ENCODE measurements at regions not wholly inside any gene's neighbourhood (a gene's known extent, or its start where the extent isn't known, plus 50 kb on each side); places are given as distances from the start of the nearest gene placed in this dataset.
"Not testable (repeated sequence)": the region's sequence is repeated elsewhere in the genome, so short reads cannot be mapped to it uniquely, and the experiment has no call there.

- TF ChIP-seq CTCF (IDR thresholded peaks at IDR 0.05; ENCODE audit: low read depth, low read length) = no peak
- no peak for DNase-seq (ENCODE audit: extremely low read depth, low read depth)
Observed at GRCh38 chr7:85688712-85689111, 501.9 kb upstream of the SEMA3D start.

DNA sequence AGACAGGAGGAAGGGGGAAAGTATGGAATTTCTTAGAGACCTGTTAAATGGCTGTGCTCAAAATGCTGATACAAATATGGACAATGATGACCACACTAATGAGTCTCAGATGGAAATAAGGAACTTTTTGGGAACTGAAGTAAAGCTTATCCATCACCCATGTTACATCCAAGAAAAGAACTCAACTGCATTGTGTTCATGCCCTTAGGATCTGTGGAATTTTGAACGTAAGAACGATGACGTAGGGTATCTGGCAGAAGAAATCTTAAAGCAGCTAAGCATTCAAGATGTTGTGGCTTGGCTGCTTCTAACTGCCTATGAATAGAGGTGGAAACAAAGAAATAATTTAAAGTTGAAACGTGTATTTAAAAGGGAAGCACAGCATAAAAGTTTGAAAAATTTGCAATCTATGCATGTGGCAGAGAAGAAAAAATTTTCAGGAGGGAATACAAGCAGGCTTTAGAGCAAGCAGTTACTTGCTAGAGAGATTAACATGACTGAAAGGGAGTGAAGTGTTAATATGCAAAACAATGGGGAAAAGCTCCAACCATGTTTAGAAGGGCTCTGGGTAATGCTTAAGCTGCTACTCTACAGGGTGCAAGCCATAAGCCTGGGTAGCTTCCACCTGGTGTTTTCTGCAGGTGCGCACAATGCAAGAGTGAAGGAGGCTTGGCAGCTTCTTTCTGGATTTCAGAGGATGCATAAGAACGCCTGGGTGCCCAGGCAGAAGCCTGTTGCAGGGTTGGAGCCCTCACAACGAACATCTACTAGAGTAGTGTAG is 499.7 kb upstream of the SEMA3D start:
- no peak for DNase-seq (ENCODE audit: extremely low read depth, low read depth)
- TF ChIP-seq CTCF (IDR thresholded peaks at IDR 0.05; ENCODE audit: low read depth, low read length) = no peak

DNA sequence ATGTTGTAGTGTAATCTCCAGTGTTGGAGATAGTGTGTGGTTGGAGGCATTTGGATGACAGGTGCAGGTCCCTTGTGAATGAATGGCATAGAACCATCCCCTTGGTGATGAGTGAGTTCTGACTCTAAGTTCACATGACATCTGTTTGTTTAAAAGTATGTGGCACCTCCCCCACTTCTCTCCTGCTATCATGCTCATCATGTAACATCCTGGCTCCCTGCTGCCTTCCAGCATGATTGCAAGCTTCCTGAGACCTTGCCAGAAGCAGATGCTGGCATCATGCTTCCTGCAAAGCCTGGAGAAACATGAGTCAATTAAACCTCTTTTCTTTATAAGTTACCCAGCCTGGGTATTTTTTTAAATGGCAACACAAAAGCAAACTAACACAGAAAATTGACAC is 499.0 kb upstream of the SEMA3D start:
- TF ChIP-seq CTCF (IDR thresholded peaks at IDR 0.05; ENCODE audit: low read depth, low read length) = no peak

GRCh38 chr7:85682833-85683620 is 496.2 kb upstream of the SEMA3D start:
- no peak for DNase-seq (ENCODE audit: extremely low read depth, low read depth)
- TF ChIP-seq CTCF (IDR thresholded peaks at IDR 0.05; ENCODE audit: low read depth, low read length) = no peak

More for the DNA sequence above, 499.0 kb upstream of the SEMA3D start:
- DNase-seq (ENCODE audit: extremely low read depth, low read depth) = no peak

- no peak for TF ChIP-seq CTCF (IDR thresholded peaks at IDR 0.05; ENCODE audit: low read depth, low read length)
- DNase-seq (ENCODE audit: extremely low read depth, low read depth) = no peak
Observed at GRCh38 chr7:85681241-85681640, 494.4 kb upstream of the SEMA3D start.

DNA sequence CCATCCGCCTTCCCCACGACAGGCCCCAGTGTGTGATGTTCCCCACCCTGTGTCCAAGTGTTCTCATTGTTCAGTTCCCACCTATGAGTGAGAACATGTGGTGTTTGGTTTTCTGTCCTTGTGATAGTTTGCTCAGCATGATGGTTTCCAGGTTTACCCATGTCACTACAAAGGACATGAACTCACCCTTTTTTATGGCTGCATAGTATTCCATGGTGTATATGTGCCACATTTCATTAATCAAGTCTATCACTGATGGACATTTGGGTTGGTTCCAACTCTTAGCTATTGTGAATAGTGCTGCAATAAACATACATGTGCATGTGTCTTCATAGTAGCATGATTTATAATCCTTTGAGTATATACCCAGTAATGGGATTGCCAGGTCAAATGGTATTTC is 488.2 kb upstream of the SEMA3D start:
- not testable (repeated sequence) for DNase-seq (ENCODE audit: extremely low read depth, low read depth)

DNA sequence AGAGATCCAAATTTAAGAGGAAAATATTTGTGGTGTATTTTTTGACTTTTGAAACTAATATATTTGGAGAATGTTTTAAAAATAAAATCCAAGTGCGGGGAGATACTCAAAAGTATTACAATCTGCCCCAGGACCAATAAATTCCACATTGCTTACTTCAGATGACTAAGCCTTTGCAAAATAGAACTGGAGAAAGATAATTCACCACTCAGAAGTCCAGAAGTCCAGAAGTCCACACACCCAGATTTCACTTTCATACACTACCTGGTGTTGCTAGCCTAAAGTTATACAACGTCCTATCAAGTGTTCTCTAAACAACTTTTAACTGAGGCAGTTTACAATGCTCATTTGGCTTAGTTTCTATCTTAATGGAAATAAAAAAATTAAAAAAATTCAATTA is 487.0 kb upstream of the SEMA3D start:
- no peak for TF ChIP-seq CTCF (IDR thresholded peaks at IDR 0.05; ENCODE audit: low read depth, low read length)
- DNase-seq (ENCODE audit: extremely low read depth, low read depth) = no peak

Data from AG09319 (cell line).